ENCODE measurements at regions not wholly inside any gene's neighbourhood (a gene's known extent, or its start where the extent isn't known, plus 50 kb on each side); places are given as distances from the start of the nearest gene placed in this dataset.

- TF ChIP-seq EZH2phosphoT487 (IDR thresholded peaks at IDR 0.05; ENCODE audit: unreplicated experiment), result no peak
- TF ChIP-seq ZNF462 (CRISPR knock-in tag; IDR thresholded peaks at IDR 0.05), result no peak
- TF ChIP-seq NANOG (IDR thresholded peaks at IDR 0.05; ENCODE audit: borderline replicate concordance), result no peak
Observed at GRCh38 chr12:93199831-93200236, 177.9 kb upstream of the NUDT4 start (continued).

GRCh38 chr12:93200291-93200917, 177.3 kb upstream of the NUDT4 start:
- Histone ChIP-seq H2AFZ (no peak overlapping the region), H4K20me1 (replicated peaks; ENCODE audit: insufficient read depth) (no peaks in the 10 kb centered on the region), H3K79me2 (replicated peaks; ENCODE audit: insufficient read depth) (no peaks in the 10 kb centered on the region), H3K27me3 (ENCODE audit: insufficient read depth) (no peaks in the 10 kb centered on the region), H3K4me1 (ENCODE audit: insufficient read depth) (no peaks in the 10 kb centered on the region), H3K4me2 (no peak overlapping the region), H3K27ac (ENCODE audit: low read depth) (no peak overlapping the region), H3K4me3 (no peak overlapping the region), H3K36me3 (ENCODE audit: insufficient read depth) (no peaks in the 10 kb centered on the region), H3F3A (replicated peaks; ENCODE audit: low read depth) (no peaks in the 10 kb centered on the region), H3K9me2 (ENCODE audit: insufficient read depth) (0 out of 2 replicates have a peak, but pooled peaks cover 7% of the 10 kb centered on the region)
- DNase-seq (ENCODE audit: low spot score) (no peak), ATAC-seq (no peak)
- Mint-ChIP-seq H3K9me3 (peaks cover 3% of the 10 kb centered on the region; the same call in 1 of the 3 replicates), H3K4me3 (no peak overlapping the region), H3K4me1 (peaks cover 3% of the 10 kb centered on the region; the same call in 2 of the 3 replicates), H3K36me3 (ENCODE audit: low read depth) (no peaks in the 10 kb centered on the region), H3K27me3 (ENCODE audit: insufficient read depth, low read depth, poor library complexity) (no peaks in the 10 kb centered on the region), H3K27ac (no peak overlapping the region)
- no peak for TF ChIP-seq POLR2AphosphoS5 (IDR thresholded peaks at IDR 0.05; ENCODE audit: low read depth)
- no peak for TF ChIP-seq EZH2phosphoT487 (IDR thresholded peaks at IDR 0.05; ENCODE audit: unreplicated experiment)
- no peak for TF ChIP-seq REST (IDR thresholded peaks at IDR 0.05; ENCODE audit: unreplicated experiment)
- TF ChIP-seq JUNB (IDR thresholded peaks at IDR 0.05; ENCODE audit: unreplicated experiment), result no peak
- no peak for TF ChIP-seq ETS1 (IDR thresholded peaks at IDR 0.05)
- no peak for TF ChIP-seq STAT1 (IDR thresholded peaks at IDR 0.05; ENCODE audit: unreplicated experiment)
- no peak for TF ChIP-seq NANOG (IDR thresholded peaks at IDR 0.05; ENCODE audit: borderline replicate concordance)
- TF ChIP-seq EZH2 (IDR thresholded peaks at IDR 0.05; ENCODE audit: low read depth, unreplicated experiment), result no peak
- no peak for TF ChIP-seq ZNF114 (CRISPR knock-in tag; IDR thresholded peaks at IDR 0.05)
